GM18867 (cell line): ENCODE measurements at regions not wholly inside any gene's neighbourhood (a gene's known extent, or its start where the extent isn't known, plus 50 kb on each side); places are given as distances from the start of the nearest gene placed in this dataset.
"Not testable (repeated sequence)": the region's sequence is repeated elsewhere in the genome, so short reads cannot be mapped to it uniquely, and the experiment has no call there.

Source experiments
- ATAC-seq: cut with Tn5 transposase; IDR thresholded peaks from one replicate; pipeline ENCODE4 v1.9.1; 2021; ENCODE audit warnings: mild to moderate bottlenecking, moderate library complexity; ENCODE audit not compliant: unreplicated experiment

GRCh38 chr10:124324856-124325632 is 93.7 kb downstream of the OAT start:
- no peak for ATAC-seq

GRCh38 chr10:124324451-124324850 is 94.3 kb downstream of the OAT start:
- ATAC-seq: no peak

GRCh38 chr10:124323806-124324205 is 94.9 kb downstream of the OAT start:
- ATAC-seq: no peak

- no peak for ATAC-seq
These were observed 95.5 kb downstream of the OAT start for GRCh38 chr10:124323111-124323725.

- ATAC-seq: no peak
These were observed 96.3 kb downstream of the OAT start for GRCh38 chr10:124322191-124322980.

GRCh38 chr10:124321433-124322089 is 97.2 kb downstream of the OAT start:
- ATAC-seq: no peak

GRCh38 chr10:124320778-124321432 is 97.8 kb downstream of the OAT start:
- no peak for ATAC-seq

- ATAC-seq: no peak
These were observed 98.8 kb downstream of the OAT start for GRCh38 chr10:124319926-124320391.

GRCh38 chr10:124319520-124319919 is 99.2 kb downstream of the OAT start:
- ATAC-seq: not testable (repeated sequence)

GRCh38 chr10:124318811-124319210 is 99.9 kb downstream of the OAT start:
- ATAC-seq: no peak

GRCh38 chr10:124318076-124318475 is 100.6 kb downstream of the OAT start:
- ATAC-seq: no peak

- ATAC-seq: no peak
These were observed 102.4 kb downstream of the OAT start for GRCh38 chr10:124316326-124316725.

- no peak for ATAC-seq
These were observed 103.0 kb downstream of the OAT start for GRCh38 chr10:124315591-124316270.

- no peak for ATAC-seq
These were observed 105.3 kb downstream of the OAT start for GRCh38 chr10:124313374-124313773.

- no peak for ATAC-seq
These were observed 109.9 kb downstream of the OAT start for GRCh38 chr10:124308811-124309210.

- no peak for ATAC-seq
These were observed 110.6 kb downstream of the OAT start for GRCh38 chr10:124308056-124308645.

GRCh38 chr10:124307591-124307990 is 111.1 kb downstream of the OAT start:
- ATAC-seq: no peak

- no peak for ATAC-seq
These were observed 111.8 kb downstream of the OAT start for GRCh38 chr10:124306922-124307371.

GRCh38 chr10:124306520-124306919 is 112.2 kb downstream of the OAT start:
- no peak for ATAC-seq

GRCh38 chr10:124305984-124306383 is 112.7 kb downstream of the OAT start:
- no peak for ATAC-seq
